Tibial artery (tissue), 4 donors: ENCODE measurements at regions not wholly inside any gene's neighbourhood (a gene's known extent, or its start where the extent isn't known, plus 50 kb on each side); places are given as distances from the start of the nearest gene placed in this dataset.

Experiments
- DNase-seq, 2 donors: peaks; one replicate each; pipeline ENCODE4 v3.0.0-alpha.2; 2019
- H3K27ac ChIP-seq, 2 donors: fragments of 200-600 bp; sonication (generic) in 1 of 2; 1 replicate in 1 of 2; 2 replicates in 1 of 2; pipeline ENCODE4 v1.5.1; 2018 to 2019; ENCODE audit warnings: mild to moderate bottlenecking in 1 of 2
- H3K27me3 ChIP-seq, 2 donors: fragments of 200-600 bp; sonication (generic) in 1 of 2; one replicate each; pipeline versions ENCODE4 v1.5.1 to v1.6.0; 2016 to 2019
- H3K36me3 ChIP-seq, 3 donors: fragments of 200-600 bp; sonication (generic) in 2 of 3; one replicate each; pipeline ENCODE4 v1.5.1; 2016 to 2019; ENCODE audit warnings: mild to moderate bottlenecking in 2 of 3
- H3K4me1 ChIP-seq, 4 donors: fragments of 200-600 bp; sonication (generic) in 2 of 4; 1 replicate in 3 of 4; 2 replicates in 1 of 4; pipeline ENCODE4 v1.5.1; 2016 to 2019
- H3K4me3 ChIP-seq, 2 donors: fragments of 200-600 bp; sonication (generic) in 1 of 2; 1 replicate in 1 of 2; 2 replicates in 1 of 2; pipeline ENCODE4 v1.5.1; 2018 to 2019; ENCODE audit warnings: mild to moderate bottlenecking in 2 of 2
- H3K9me3 ChIP-seq, 3 donors: fragments of 200-600 bp; sonication (generic) in 1 of 3; one replicate each; pipeline ENCODE4 v1.5.1; 2016 to 2019
- intact Hi-C: fragments of 100-400 bp; cut with DNase I; formaldehyde crosslinking; loops from one replicate; pipeline ENCODE4 v1.15.0; 2023; ENCODE audit warnings: low total_unique reads
- TF ChIP-seq, protein P1 (sequence below), 2 experiments: fragments of 200-600 bp in 1 of 2; fragments of 450-650 bp in 1 of 2; IDR thresholded peaks; one replicate each; pipeline ENCODE4 v1.5.1; 2017 to 2019; ENCODE audit warnings: antibody characterized with exemption in 2 of 2, mild to moderate bottlenecking in 1 of 2, moderate library complexity in 1 of 2

GRCh38 chr3:79874646-79875045 is 106.8 kb upstream of the ROBO1 start:
- Histone ChIP-seq H3K4me1 (peaks cover 0 to 34% (median 6%) of the 10 kb centered on the region in 4 donors), H3K27me3 (no peaks in the 10 kb centered on the region), H3K9me3 (peaks cover 0 to 3% (median 0%) of the 10 kb centered on the region in 3 donors), H3K4me3 (no peak overlapping the region), H3K36me3 (no peaks in the 10 kb centered on the region), H3K27ac (no peak overlapping the region)
- TF ChIP-seq, protein P1, sequence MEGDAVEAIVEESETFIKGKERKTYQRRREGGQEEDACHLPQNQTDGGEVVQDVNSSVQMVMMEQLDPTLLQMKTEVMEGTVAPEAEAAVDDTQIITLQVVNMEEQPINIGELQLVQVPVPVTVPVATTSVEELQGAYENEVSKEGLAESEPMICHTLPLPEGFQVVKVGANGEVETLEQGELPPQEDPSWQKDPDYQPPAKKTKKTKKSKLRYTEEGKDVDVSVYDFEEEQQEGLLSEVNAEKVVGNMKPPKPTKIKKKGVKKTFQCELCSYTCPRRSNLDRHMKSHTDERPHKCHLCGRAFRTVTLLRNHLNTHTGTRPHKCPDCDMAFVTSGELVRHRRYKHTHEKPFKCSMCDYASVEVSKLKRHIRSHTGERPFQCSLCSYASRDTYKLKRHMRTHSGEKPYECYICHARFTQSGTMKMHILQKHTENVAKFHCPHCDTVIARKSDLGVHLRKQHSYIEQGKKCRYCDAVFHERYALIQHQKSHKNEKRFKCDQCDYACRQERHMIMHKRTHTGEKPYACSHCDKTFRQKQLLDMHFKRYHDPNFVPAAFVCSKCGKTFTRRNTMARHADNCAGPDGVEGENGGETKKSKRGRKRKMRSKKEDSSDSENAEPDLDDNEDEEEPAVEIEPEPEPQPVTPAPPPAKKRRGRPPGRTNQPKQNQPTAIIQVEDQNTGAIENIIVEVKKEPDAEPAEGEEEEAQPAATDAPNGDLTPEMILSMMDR (IDR thresholded peaks at IDR 0.05): no peak
- DNase-seq: no peak
- intact Hi-C loops: no loop called here

GRCh38 chr3:79872483-79872882 is 104.7 kb upstream of the ROBO1 start:
- Histone ChIP-seq H3K4me3 (no peak overlapping the region), H3K27me3 (no peaks in the 10 kb centered on the region), H3K9me3 (no peaks in the 10 kb centered on the region), H3K27ac (no peak overlapping the region), H3K4me1 (peaks cover 0 to 34% (median 6%) of the 10 kb centered on the region in 4 donors), H3K36me3 (no peaks in the 10 kb centered on the region)
- TF ChIP-seq, protein P1 (IDR thresholded peaks at IDR 0.05): no peak
- intact Hi-C loops: no loop called here
- DNase-seq: no peak

- DNase-seq: no peak
- TF ChIP-seq, protein P1 (IDR thresholded peaks at IDR 0.05): no peak
- intact Hi-C loops: no loop called here
- Histone ChIP-seq H3K4me1 (peaks cover 0 to 34% (median 6%) of the 10 kb centered on the region in 4 donors), H3K36me3 (no peaks in the 10 kb centered on the region), H3K9me3 (no peaks in the 10 kb centered on the region), H3K4me3 (no peak overlapping the region), H3K27ac (no peak overlapping the region), H3K27me3 (no peaks in the 10 kb centered on the region)
These were observed 103.9 kb upstream of the ROBO1 start for GRCh38 chr3:79871656-79872055.

- TF ChIP-seq, protein P1 (IDR thresholded peaks at IDR 0.05): no peak
- no peak for DNase-seq
- no peaks in the 10 kb centered on the region for H3K9me3 ChIP-seq
- H3K4me3 ChIP-seq: no peak overlapping the region
- peaks cover 0 to 34% (median 6%) of the 10 kb centered on the region in 4 donors for H3K4me1 ChIP-seq
- no peaks in the 10 kb centered on the region for H3K27me3 ChIP-seq
- H3K36me3 ChIP-seq: no peaks in the 10 kb centered on the region
- H3K27ac ChIP-seq: no peak overlapping the region
- intact Hi-C loops: no loop called here
These were observed 102.5 kb upstream of the ROBO1 start for GRCh38 chr3:79870313-79870620.

- TF ChIP-seq, protein P1 (IDR thresholded peaks at IDR 0.05): no peak
- no peak for DNase-seq
- Histone ChIP-seq H3K27me3 (no peaks in the 10 kb centered on the region), H3K4me1 (peaks cover 0 to 34% (median 6%) of the 10 kb centered on the region in 4 donors), H3K9me3 (no peaks in the 10 kb centered on the region), H3K4me3 (no peak overlapping the region), H3K36me3 (no peaks in the 10 kb centered on the region), H3K27ac (no peak overlapping the region)
- intact Hi-C loops: no loop called here
These were observed 101.9 kb upstream of the ROBO1 start for GRCh38 chr3:79869461-79870312.
